ENCODE measurements at regions not wholly inside any gene's neighbourhood (a gene's known extent, or its start where the extent isn't known, plus 50 kb on each side); places are given as distances from the start of the nearest gene placed in this dataset.
"Not testable (repeated sequence)": the region's sequence is repeated elsewhere in the genome, so short reads cannot be mapped to it uniquely, and the experiment has no call there.

DNA sequence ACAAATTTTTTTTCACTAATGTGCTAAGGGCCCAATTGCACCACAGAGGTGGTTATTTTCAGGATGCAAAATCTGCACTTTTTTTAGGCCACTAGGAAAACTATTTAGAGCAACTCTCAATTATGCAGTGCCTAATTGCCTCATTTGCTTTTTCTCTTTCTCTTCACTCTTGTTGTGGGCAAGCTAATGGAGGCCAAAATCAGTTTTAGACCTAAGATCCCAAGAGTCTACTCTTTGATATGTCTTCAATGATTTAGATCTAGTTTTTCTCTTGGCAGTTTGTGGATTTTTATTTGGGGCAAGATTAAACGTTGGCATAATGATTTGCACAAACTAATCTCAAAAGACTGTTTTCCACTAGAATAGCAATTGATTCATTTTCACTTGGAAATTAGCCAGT lies 1996.9 kb downstream of the LRRC4C start:
- no peak for DNase-seq (ENCODE audit: low spot score in 2 of 2)
- no peak for FAIRE-seq

- no peak for FAIRE-seq
- DNase-seq (ENCODE audit: low spot score in 2 of 2) = peak in 1 of 2 donors; percentile 18
These were observed 1998.4 kb downstream of the LRRC4C start for GRCh38 chr11:39461066-39461465.

DNA sequence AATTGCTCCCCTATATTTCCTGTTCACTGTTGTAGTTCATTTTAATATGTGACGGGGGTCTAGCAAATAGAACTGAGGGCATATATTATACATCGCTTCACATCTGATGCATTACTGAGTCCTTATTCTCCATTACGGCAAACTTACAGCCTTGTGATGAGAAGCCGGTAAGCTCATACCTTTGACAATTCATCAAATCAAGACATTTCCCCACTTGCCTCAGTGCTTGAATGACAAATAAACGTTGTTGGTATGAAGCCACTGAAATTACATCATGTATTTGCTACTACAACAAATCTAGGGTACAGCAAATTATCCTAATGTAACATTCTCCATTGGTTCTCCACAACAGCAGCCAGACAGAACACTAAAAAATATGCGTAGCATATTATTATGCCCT lies 1999.8 kb downstream of the LRRC4C start:
- DNase-seq (ENCODE audit: low spot score in 2 of 2) = no peak
- FAIRE-seq = no peak

- no peak for DNase-seq (ENCODE audit: low spot score in 2 of 2)
- FAIRE-seq = no peak
These were observed 2001.0 kb downstream of the LRRC4C start for GRCh38 chr11:39458481-39458880.

- no peak for FAIRE-seq
- DNase-seq (ENCODE audit: low spot score in 2 of 2) = no peak
These were observed 2015.9 kb downstream of the LRRC4C start for GRCh38 chr11:39443424-39444022.

- no peak for DNase-seq (ENCODE audit: low spot score in 2 of 2)
- FAIRE-seq = no peak
These were observed 2017.3 kb downstream of the LRRC4C start for GRCh38 chr11:39442177-39442576.

DNA sequence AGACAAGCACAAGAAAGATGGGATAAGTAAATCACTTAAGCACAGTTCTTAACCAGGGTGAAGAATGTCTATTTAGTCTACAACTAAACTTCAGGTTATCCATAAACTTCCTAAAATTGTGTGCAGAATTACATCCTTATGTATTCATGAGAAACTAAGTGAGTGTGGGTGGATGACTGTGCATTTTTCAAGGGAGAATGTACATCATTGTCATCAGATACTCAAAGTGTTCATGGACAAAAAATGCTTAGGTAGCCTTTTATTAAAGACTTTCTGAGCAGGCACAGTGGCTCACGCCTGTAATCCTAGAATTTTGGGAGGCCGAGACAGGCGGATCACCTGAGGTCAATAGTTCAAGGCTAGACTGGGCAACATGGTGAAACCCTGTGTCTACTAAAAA lies 2023.8 kb downstream of the LRRC4C start:
- no peak for FAIRE-seq
- no peak for DNase-seq (ENCODE audit: low spot score in 2 of 2)

- DNase-seq (ENCODE audit: low spot score in 2 of 2) (no peak), FAIRE-seq (no peak)
These were observed 2025.0 kb downstream of the LRRC4C start for GRCh38 chr11:39434466-39434865.

DNA sequence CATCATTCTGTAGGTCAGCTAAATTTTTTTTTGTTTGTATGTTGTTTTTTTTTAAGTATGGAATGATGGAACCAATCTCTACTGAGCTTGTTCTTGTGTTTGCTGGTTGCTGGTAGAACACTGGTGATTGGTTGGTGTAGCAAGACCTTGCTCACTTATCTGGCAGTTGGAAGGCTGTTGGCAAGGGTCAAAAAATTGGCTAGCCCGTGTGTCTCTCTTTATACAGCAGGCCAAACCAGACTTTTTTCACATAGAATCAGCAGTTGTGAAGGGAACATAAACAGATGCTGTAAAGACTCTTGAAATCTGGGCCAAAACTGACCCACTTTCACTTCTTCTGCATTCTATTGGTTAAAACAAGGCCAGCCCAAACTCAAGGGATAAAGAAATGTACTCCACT lies 2026.5 kb downstream of the LRRC4C start:
- no peak for DNase-seq (ENCODE audit: low spot score in 2 of 2)
- no peak for FAIRE-seq

DNA sequence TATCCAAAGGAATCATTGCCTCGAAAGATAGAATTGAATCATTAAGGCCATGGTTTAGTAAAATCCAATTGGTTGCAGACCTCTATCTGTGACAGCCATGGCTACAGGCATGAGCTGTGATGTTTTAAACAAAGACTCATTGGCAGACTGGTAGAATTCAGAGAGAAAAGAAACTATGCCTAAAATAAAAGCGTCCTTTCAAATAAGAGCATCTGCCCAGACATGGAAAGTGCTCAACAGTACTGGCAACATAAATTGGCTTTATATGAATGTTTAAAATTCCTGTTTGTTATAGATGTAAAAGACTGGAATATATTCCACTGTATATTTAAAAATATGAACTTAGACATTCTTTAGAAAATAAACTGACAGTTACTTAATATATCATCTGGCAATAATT lies 2034.2 kb downstream of the LRRC4C start:
- no peak for DNase-seq (ENCODE audit: low spot score in 2 of 2)
- no peak for FAIRE-seq

GRCh38 chr11:39412117-39412516 lies 2047.3 kb downstream of the LRRC4C start:
- DNase-seq (ENCODE audit: low spot score in 2 of 2) (no peak), FAIRE-seq (no peak)

- FAIRE-seq = no peak
- DNase-seq (ENCODE audit: low spot score in 2 of 2) = no peak
These were observed 2073.5 kb downstream of the LRRC4C start for GRCh38 chr11:39385911-39386310.

- DNase-seq (ENCODE audit: low spot score in 2 of 2) (peak in 1 of 2 donors; percentile 3), FAIRE-seq (peak; percentile 59)
These were observed 2084.3 kb downstream of the LRRC4C start for GRCh38 chr11:39374963-39375698.

- no peak for FAIRE-seq
- DNase-seq (ENCODE audit: low spot score in 2 of 2) = no peak
These were observed 2091.9 kb downstream of the LRRC4C start for GRCh38 chr11:39367534-39367933.

DNA sequence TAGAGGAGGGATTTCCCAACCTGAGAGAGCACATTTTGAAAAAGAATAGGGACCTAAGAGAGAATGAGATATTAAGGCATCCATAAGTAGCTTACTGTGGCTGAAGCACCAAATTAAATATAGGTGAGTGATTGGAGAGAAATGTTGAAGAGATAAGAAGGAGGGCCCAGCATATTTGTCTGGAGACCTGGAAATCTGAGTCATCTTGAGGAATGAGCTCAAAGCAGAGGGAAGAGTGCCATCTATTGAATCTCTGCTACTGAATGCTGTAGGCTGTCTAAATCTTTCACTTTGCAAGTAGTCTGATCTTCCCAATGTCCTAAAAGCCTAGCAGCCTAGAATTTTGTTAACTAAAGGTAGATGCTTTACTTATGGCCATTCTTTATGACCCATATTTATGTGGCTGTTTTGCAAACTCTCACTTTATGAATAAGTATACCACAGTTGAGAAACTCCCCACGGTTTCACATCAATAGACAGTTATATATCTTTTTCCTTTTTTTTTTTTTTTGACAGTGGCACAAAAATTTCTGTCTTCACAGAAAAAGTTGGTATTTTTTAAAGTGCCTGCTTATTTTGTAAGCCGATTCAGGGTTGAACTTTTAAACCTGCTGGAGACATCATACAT lies 2093.5 kb downstream of the LRRC4C start:
- FAIRE-seq = no peak
- DNase-seq (ENCODE audit: low spot score in 2 of 2) = peak in 1 of 2 donors; percentile 18

DNA sequence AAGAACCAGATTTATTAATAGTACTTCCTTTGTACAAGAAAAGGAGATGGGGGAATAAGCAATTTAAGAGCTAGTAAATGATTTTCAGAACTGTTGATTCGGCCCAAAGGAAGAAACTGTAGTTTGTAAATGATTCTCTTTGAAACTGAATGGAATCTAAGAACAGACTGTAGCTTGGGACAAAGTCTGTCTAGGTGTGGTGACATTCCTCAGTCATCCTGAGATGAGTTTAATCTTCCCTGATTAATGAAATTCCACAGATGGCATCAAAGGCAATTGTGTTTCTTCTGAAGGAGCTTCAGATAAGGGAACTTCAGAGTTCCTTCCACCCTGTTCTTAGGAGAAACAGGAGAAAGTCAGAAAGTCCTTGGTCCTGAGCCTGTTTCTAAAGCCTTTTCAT lies 2095.9 kb downstream of the LRRC4C start:
- no peak for DNase-seq (ENCODE audit: low spot score in 2 of 2)
- no peak for FAIRE-seq

DNA sequence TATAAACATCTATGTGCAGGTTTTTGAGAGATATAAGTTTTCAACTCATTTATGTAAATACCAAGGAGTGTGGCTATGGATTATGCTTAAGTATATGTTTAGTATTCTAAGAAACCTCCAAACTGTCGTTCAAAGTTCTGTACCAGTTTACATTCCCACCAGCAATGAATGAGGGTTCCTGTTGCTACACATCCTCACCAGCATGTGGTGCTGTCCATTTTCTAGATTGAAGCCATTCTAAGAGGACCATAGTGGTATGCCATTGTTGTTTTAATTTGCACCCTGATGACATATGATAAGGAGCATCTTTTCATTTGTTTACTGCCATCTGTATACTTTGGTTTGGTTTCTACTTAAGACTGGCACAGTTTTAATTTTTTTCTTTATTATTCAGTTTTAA lies 2097.9 kb downstream of the LRRC4C start:
- DNase-seq (ENCODE audit: low spot score in 2 of 2) = no peak
- FAIRE-seq = no peak

GRCh38 chr11:39345834-39346442 lies 2113.5 kb downstream of the LRRC4C start:
- peak in 1 of 2 donors; percentile 23 for DNase-seq (ENCODE audit: low spot score in 2 of 2)
- no peak for FAIRE-seq

DNA sequence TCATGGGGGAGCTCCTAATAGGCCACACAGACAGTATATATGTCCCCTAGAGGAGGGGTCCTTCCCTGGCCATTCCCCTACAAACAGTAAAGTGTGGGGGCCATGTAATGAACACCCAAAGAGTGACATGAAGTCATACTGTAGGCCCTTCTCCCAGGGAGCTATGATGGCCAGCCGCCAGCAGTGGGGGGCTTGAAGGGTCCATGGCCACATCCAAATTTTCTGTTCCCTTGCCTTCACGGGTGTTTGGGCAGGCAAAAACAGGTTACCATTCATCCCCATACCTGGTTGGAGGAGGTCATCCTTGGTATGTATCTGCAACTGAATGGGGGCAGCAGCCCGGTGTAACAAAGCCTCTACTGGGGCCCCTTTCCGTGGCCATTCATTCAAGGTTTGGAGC lies 2118.0 kb downstream of the LRRC4C start:
- FAIRE-seq (no peak), DNase-seq (ENCODE audit: low spot score in 2 of 2) (no peak)

DNA sequence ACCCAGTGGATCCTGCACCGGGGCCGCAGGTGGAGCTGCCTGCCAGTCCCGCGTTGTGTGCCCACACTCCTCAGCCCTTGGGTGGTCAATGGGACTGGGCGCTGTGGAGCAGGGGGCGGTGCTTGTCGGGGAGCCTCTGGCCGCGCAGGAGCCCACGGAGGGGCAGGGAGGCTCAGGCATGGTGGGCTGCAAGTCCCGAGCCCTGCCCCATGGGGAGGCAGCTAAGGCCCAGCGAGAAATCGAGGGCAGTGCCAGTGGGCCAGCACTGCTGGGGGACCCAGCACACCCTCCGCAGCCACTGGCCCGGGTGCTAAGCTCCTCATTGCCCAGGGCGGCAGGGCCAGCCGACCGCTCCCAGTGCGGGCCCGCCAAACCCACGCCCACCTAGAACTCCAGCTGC lies 2126.4 kb downstream of the LRRC4C start:
- not testable (repeated sequence) for FAIRE-seq; DNase-seq (ENCODE audit: low spot score in 2 of 2)

- DNase-seq (ENCODE audit: low spot score in 2 of 2) (no peak), FAIRE-seq (no peak)
These were observed 2132.2 kb downstream of the LRRC4C start for GRCh38 chr11:39327302-39327701.

Data from frontal cortex (tissue), 3 donors.